Caco-2 (cell line): ENCODE measurements at regions not wholly inside any gene's neighbourhood (a gene's known extent, or its start where the extent isn't known, plus 50 kb on each side); places are given as distances from the start of the nearest gene placed in this dataset.
"Not testable (repeated sequence)": the region's sequence is repeated elsewhere in the genome, so short reads cannot be mapped to it uniquely, and the experiment has no call there.

Experiments used
- BruUV-seq: library from RNA; stranded (reverse); fragments of 400-500 nt; replicated peaks from 2 replicates; lab custom pipeline; 2021; lab: Mats Ljungman, UMichigan
- CTCF ChIA-PET: fragments of 300-600 bp; sonication (Branson Sonifier 250); formaldehyde crosslinking; loops from one replicate; lab custom pipeline; 2022; ENCODE audit warnings: antibody characterized with exemption; lab: Charles Lee
- POLR2A ChIA-PET: fragments of 300-600 bp; sonication (Branson Sonifier 250); formaldehyde crosslinking; loops from one replicate; lab custom pipeline; 2022; ENCODE audit warnings: antibody characterized with exemption; lab: Charles Lee
- DNase-seq, 2 experiments: peaks; one replicate each; pipeline versions ENCODE4 v3.0.0 to v3.0.0-alpha.2; 2020 to 2022
- H3K27me3 ChIP-seq: replicated peaks from 2 replicates; pipeline ENCODE4 v1.6.0; 2011; ENCODE audit warnings: low read length; ENCODE audit not compliant: control insufficient read depth, insufficient read depth
- H3K36me3 ChIP-seq: 2 replicates; pipeline ENCODE4 v1.5.1; 2011; ENCODE audit warnings: low read length; ENCODE audit not compliant: control insufficient read depth, insufficient read depth
- H3K4me1 ChIP-seq: fragments of 250-450 bp; sonication (Bioruptor Pico); 2 replicates; pipeline ENCODE4 v1.5.1; 2020; ENCODE audit warnings: mild to moderate bottlenecking
- H3K4me3 ChIP-seq: 2 replicates; pipeline ENCODE4 v1.5.1; 2011; ENCODE audit warnings: low read depth, mild to moderate bottlenecking, control low read depth, low read length
- H3K9me3 ChIP-seq: fragments of 250-450 bp; sonication (Bioruptor Pico); 2 replicates; pipeline ENCODE4 v1.5.1; 2020; ENCODE audit warnings: mild to moderate bottlenecking, moderate library complexity
- H3K27ac Mint-ChIP-seq: one replicate; pipeline ENCODE4 v1.8.0; 2022; ENCODE audit warnings: mixed read lengths; ENCODE audit not compliant: unreplicated experiment
- H3K27me3 Mint-ChIP-seq: one replicate; pipeline ENCODE4 v1.8.0; 2022; ENCODE audit warnings: mixed read lengths; ENCODE audit not compliant: insufficient read depth, unreplicated experiment
- H3K36me3 Mint-ChIP-seq: one replicate; pipeline ENCODE4 v1.8.0; 2022; ENCODE audit warnings: mild to moderate bottlenecking, mixed read lengths; ENCODE audit not compliant: insufficient read depth, unreplicated experiment
- H3K4me1 Mint-ChIP-seq: one replicate; pipeline ENCODE4 v1.8.0; 2022; ENCODE audit warnings: low read depth, mixed read lengths; ENCODE audit not compliant: unreplicated experiment
- H3K4me3 Mint-ChIP-seq: one replicate; pipeline ENCODE4 v1.8.0; 2022; ENCODE audit warnings: mild to moderate bottlenecking, moderate library complexity, mixed read lengths; ENCODE audit not compliant: unreplicated experiment
- H3K9me3 Mint-ChIP-seq: one replicate; pipeline ENCODE4 v1.8.0; 2022; ENCODE audit warnings: mixed read lengths; ENCODE audit not compliant: unreplicated experiment
- CTCF ChIP-seq, 2 experiments: fragments of 200-600 bp in 1 of 2; IDR thresholded peaks; 1 replicate in 1 of 2; 2 replicates in 1 of 2; pipeline versions ENCODE4 v1.5.1 to v1.8.0; 2011 to 2022; ENCODE audit warnings: antibody characterized with exemption in 1 of 2, control low read depth in 1 of 2, inconsistent platforms in 1 of 2, low read depth in 1 of 2, low read length in 1 of 2, mild to moderate bottlenecking in 1 of 2, moderate library complexity in 1 of 2; ENCODE audit not compliant: insufficient read depth in 1 of 2, severe bottlenecking in 1 of 2, unreplicated experiment in 1 of 2
- intact Hi-C: fragments of 100-400 bp; cut with micrococcal nuclease; formaldehyde crosslinking; loops from one replicate; pipeline ENCODE4 v1.10.0; 2022; ENCODE audit not compliant: unreplicated experiment

GRCh38 chr14:57150449-57150848 lies 118.3 kb downstream of the EXOC5 start:
- no peaks in the 10 kb centered on the region for H3K4me1 ChIP-seq
- ChIA-PET CTCF (no interaction called here), POLR2A (interaction anchor here (0.6 kb wide), 1 partner anchor 1846 kb away, joined by 3 read pairs; no protein-coding TSS in a partner anchor)
- Mint-ChIP-seq H3K27me3 (no peaks in the 10 kb centered on the region), H3K27ac (no peak overlapping the region), H3K4me3 (no peak overlapping the region), H3K4me1 (peaks cover 8% of the 10 kb centered on the region), H3K36me3 (no peaks in the 10 kb centered on the region), H3K9me3 (no peaks in the 10 kb centered on the region)
- BruUV-seq = no TSS peak
- no peak for TF ChIP-seq CTCF (IDR thresholded peaks at IDR 0.05; ENCODE audit: insufficient read depth in 1 of 2, low read depth in 1 of 2, low read length in 1 of 2, severe bottlenecking in 1 of 2, unreplicated experiment in 1 of 2)
- H3K4me3 ChIP-seq = no peak overlapping the region
- intact Hi-C loops = no loop called here
- H3K9me3 ChIP-seq = no peaks in the 10 kb centered on the region
- H3K27me3 ChIP-seq = no peaks in the 10 kb centered on the region
- DNase-seq = no peak
- no peaks in the 10 kb centered on the region for H3K36me3 ChIP-seq

- H3K27me3 ChIP-seq = no peaks in the 10 kb centered on the region
These were observed 129.5 kb downstream of the EXOC5 start for GRCh38 chr14:57139173-57139572.

GRCh38 chr14:57136669-57137328 lies 131.9 kb downstream of the EXOC5 start:
- H3K36me3 Mint-ChIP-seq = no peaks in the 10 kb centered on the region
- DNase-seq = no peak
- BruUV-seq = no TSS peak
- no peaks in the 10 kb centered on the region for H3K9me3 Mint-ChIP-seq
- ChIA-PET POLR2A (no interaction called here), CTCF (no interaction called here)
- no peaks in the 10 kb centered on the region for H3K36me3 ChIP-seq
- no peak overlapping the region for H3K27ac Mint-ChIP-seq
- no peak overlapping the region for H3K4me3 ChIP-seq
- H3K4me3 Mint-ChIP-seq = no peak overlapping the region
- no peaks in the 10 kb centered on the region for H3K4me1 ChIP-seq
- intact Hi-C loops = no loop called here
- no peaks in the 10 kb centered on the region for H3K27me3 Mint-ChIP-seq
- no peak for TF ChIP-seq CTCF (IDR thresholded peaks at IDR 0.05; ENCODE audit: insufficient read depth in 1 of 2, low read depth in 1 of 2, low read length in 1 of 2, severe bottlenecking in 1 of 2, unreplicated experiment in 1 of 2)
- H3K4me1 Mint-ChIP-seq = no peaks in the 10 kb centered on the region
- H3K9me3 ChIP-seq = no peaks in the 10 kb centered on the region
- H3K27me3 ChIP-seq = no peaks in the 10 kb centered on the region; the same call in 1 of the 2 replicates

More at GRCh38 chr14:57139173-57139572, 129.5 kb downstream of the EXOC5 start:
- ChIA-PET POLR2A (no interaction called here), CTCF (no interaction called here)
- no peaks in the 10 kb centered on the region for H3K4me1 Mint-ChIP-seq
- Histone ChIP-seq H3K9me3 (no peaks in the 10 kb centered on the region), H3K36me3 (no peaks in the 10 kb centered on the region), H3K4me1 (no peaks in the 10 kb centered on the region), H3K4me3 (no peak overlapping the region)
- H3K27me3 Mint-ChIP-seq = no peaks in the 10 kb centered on the region
- DNase-seq = no peak
- H3K4me3 Mint-ChIP-seq = no peak overlapping the region
- BruUV-seq = no TSS peak
- intact Hi-C loops = no loop called here
- H3K27ac Mint-ChIP-seq = no peak overlapping the region
- H3K36me3 Mint-ChIP-seq = no peaks in the 10 kb centered on the region
- no peaks in the 10 kb centered on the region for H3K9me3 Mint-ChIP-seq
- TF ChIP-seq CTCF (IDR thresholded peaks at IDR 0.05; ENCODE audit: insufficient read depth in 1 of 2, low read depth in 1 of 2, low read length in 1 of 2, severe bottlenecking in 1 of 2, unreplicated experiment in 1 of 2) = no peak

GRCh38 chr14:57127809-57128208 lies 140.9 kb downstream of the EXOC5 start:
- intact Hi-C loops, H3K4me3 ChIP-seq, H3K4me1 Mint-ChIP-seq, CTCF ChIA-PET, BruUV-seq, POLR2A ChIA-PET, H3K36me3 Mint-ChIP-seq, H3K27ac Mint-ChIP-seq, H3K27me3 Mint-ChIP-seq, DNase-seq, H3K36me3 ChIP-seq, H3K4me1 ChIP-seq, H3K27me3 ChIP-seq, H3K9me3 ChIP-seq, H3K4me3 Mint-ChIP-seq, H3K9me3 Mint-ChIP-seq: not testable (repeated sequence)
